ENCODE measurements at regions not wholly inside any gene's neighbourhood (a gene's known extent, or its start where the extent isn't known, plus 50 kb on each side); places are given as distances from the start of the nearest gene placed in this dataset.

- no peak for TF ChIP-seq SNAI2 (CRISPR knock-in tag; IDR thresholded peaks at IDR 0.05)
- no peak for TF ChIP-seq CSRNP3 (CRISPR knock-in tag; IDR thresholded peaks at IDR 0.05)
- TF ChIP-seq PATZ1 (CRISPR knock-in tag; IDR thresholded peaks at IDR 0.05; ENCODE audit: borderline replicate concordance): no peak
- no peak for TF ChIP-seq POU6F1 (CRISPR knock-in tag; IDR thresholded peaks at IDR 0.05; ENCODE audit: borderline replicate concordance, low read depth)
- no peak for TF ChIP-seq OSR1 (CRISPR knock-in tag; IDR thresholded peaks at IDR 0.05)
- TF ChIP-seq CSDC2 (CRISPR knock-in tag; IDR thresholded peaks at IDR 0.05): no peak
- no peak for TF ChIP-seq RARB (CRISPR knock-in tag; IDR thresholded peaks at IDR 0.05)
- TF ChIP-seq TOX (CRISPR knock-in tag; IDR thresholded peaks at IDR 0.05; ENCODE audit: borderline replicate concordance): no peak
- no peak for TF ChIP-seq ZNF565 (CRISPR knock-in tag; conservative IDR thresholded peaks at IDR 0.05; ENCODE audit: low read depth)
- no peak for TF ChIP-seq PPARA (CRISPR knock-in tag; IDR thresholded peaks at IDR 0.05; ENCODE audit: borderline replicate concordance)
- TF ChIP-seq BACH2 (CRISPR knock-in tag; IDR thresholded peaks at IDR 0.05; ENCODE audit: borderline replicate concordance): no peak
These were observed 81.9 kb upstream of the RCN1 start for GRCh38 chr11:32008880-32009551.
